ENCODE measurements at regions not wholly inside any gene's neighbourhood (a gene's known extent, or its start where the extent isn't known, plus 50 kb on each side); places are given as distances from the start of the nearest gene placed in this dataset.

GRCh38 chr18:2400701-2401196 lies 170.6 kb downstream of the METTL4 start:
- Histone ChIP-seq H3K4me1 (ENCODE audit: low read depth) (no peaks in the 10 kb centered on the region), H3K9me3 (no peaks in the 10 kb centered on the region), H3K36me3 (ENCODE audit: low read depth) (no peaks in the 10 kb centered on the region), H3K4me3 (no peak overlapping the region)
- DNase-seq (no peak), ATAC-seq (no peak)
- intact Hi-C loops (cut with DNase I, micrococcal nuclease) = no loop called here
- TF ChIP-seq CTCF (IDR thresholded peaks at IDR 0.05) = no peak

- DNase-seq (no peak), ATAC-seq (no peak)
- no peak for TF ChIP-seq CTCF (IDR thresholded peaks at IDR 0.05)
- intact Hi-C loops (cut with DNase I, micrococcal nuclease) = no loop called here
- Histone ChIP-seq H3K4me1 (ENCODE audit: low read depth) (no peaks in the 10 kb centered on the region), H3K9me3 (no peaks in the 10 kb centered on the region), H3K4me3 (no peak overlapping the region), H3K36me3 (ENCODE audit: low read depth) (no peaks in the 10 kb centered on the region)
Measured at GRCh38 chr18:2402084-2402483, 169.2 kb downstream of the METTL4 start.

- no peaks in the 10 kb centered on the region for H3K4me1 ChIP-seq (ENCODE audit: low read depth)
Measured at GRCh38 chr18:2406544-2406943, 164.8 kb downstream of the METTL4 start.

GRCh38 chr18:2407961-2408360 lies 163.3 kb downstream of the METTL4 start:
- intact Hi-C loops (cut with DNase I, micrococcal nuclease) = no loop called here
- H3K9me3 ChIP-seq = no peaks in the 10 kb centered on the region
- no peaks in the 10 kb centered on the region for H3K4me1 ChIP-seq (ENCODE audit: low read depth)
- TF ChIP-seq CTCF (IDR thresholded peaks at IDR 0.05) = no peak
- no peak for ATAC-seq
- no peaks in the 10 kb centered on the region for H3K36me3 ChIP-seq (ENCODE audit: low read depth)
- no peak overlapping the region for H3K4me3 ChIP-seq
- no peak for DNase-seq

More at GRCh38 chr18:2406544-2406943, 164.8 kb downstream of the METTL4 start:
- intact Hi-C loops (cut with DNase I, micrococcal nuclease) = no loop called here
- DNase-seq (no peak), ATAC-seq (no peak)
- no peaks in the 10 kb centered on the region for H3K9me3 ChIP-seq
- no peak overlapping the region for H3K4me3 ChIP-seq
- H3K36me3 ChIP-seq (ENCODE audit: low read depth) = no peaks in the 10 kb centered on the region
- no peak for TF ChIP-seq CTCF (IDR thresholded peaks at IDR 0.05)

- no peak for DNase-seq
- Histone ChIP-seq H3K9me3 (no peaks in the 10 kb centered on the region), H3K36me3 (ENCODE audit: low read depth) (no peaks in the 10 kb centered on the region), H3K4me1 (ENCODE audit: low read depth) (no peaks in the 10 kb centered on the region), H3K4me3 (no peak overlapping the region)
- TF ChIP-seq CTCF (IDR thresholded peaks at IDR 0.05) = no peak
- intact Hi-C loops (cut with DNase I, micrococcal nuclease) = loop anchor here in 1 of 2 donors (10.0 kb wide), 1 partner anchor 55 kb away; no protein-coding TSS in a partner anchor
- no peak for ATAC-seq
Measured at GRCh38 chr18:2409906-2410305, 161.4 kb downstream of the METTL4 start.

GRCh38 chr18:2410688-2411087 lies 160.6 kb downstream of the METTL4 start:
- no peak for TF ChIP-seq CTCF (IDR thresholded peaks at IDR 0.05)
- no peak for ATAC-seq
- intact Hi-C loops (cut with DNase I, micrococcal nuclease) = loop anchor here in 1 of 2 donors (10.0 kb wide), 1 partner anchor 56 kb away; no protein-coding TSS in a partner anchor
- Histone ChIP-seq H3K9me3 (no peaks in the 10 kb centered on the region), H3K36me3 (ENCODE audit: low read depth) (no peaks in the 10 kb centered on the region), H3K4me3 (no peak overlapping the region), H3K4me1 (ENCODE audit: low read depth) (no peaks in the 10 kb centered on the region)
- DNase-seq = no peak

Data from mucosa of descending colon (tissue), 3 donors.